WERI-Rb-1 (cell line): ENCODE measurements at regions not wholly inside any gene's neighbourhood (a gene's known extent, or its start where the extent isn't known, plus 50 kb on each side); places are given as distances from the start of the nearest gene placed in this dataset.

ENCODE experiments used
- DNase-seq: peaks from one replicate; pipeline ENCODE4 v3.0.0-alpha.2; 2020
- H3K27ac ChIP-seq: fragments of 250-450 bp; sonication (Bioruptor Pico); 2 replicates; pipeline ENCODE4 v1.5.1; 2020; ENCODE audit warnings: mild to moderate bottlenecking, moderate library complexity
- H3K27me3 ChIP-seq: fragments of 250-450 bp; sonication (Bioruptor Pico); 2 replicates; pipeline ENCODE4 v1.5.1; 2021; ENCODE audit warnings: mild to moderate bottlenecking, low read depth, moderate library complexity; ENCODE audit not compliant: insufficient read depth, severe bottlenecking
- H3K36me3 ChIP-seq: fragments of 250-450 bp; sonication (Bioruptor Pico); 2 replicates; pipeline ENCODE4 v1.5.1; 2020; ENCODE audit warnings: mild to moderate bottlenecking, moderate library complexity
- H3K4me3 ChIP-seq: 2 replicates; pipeline ENCODE4 v1.5.1; 2011; ENCODE audit warnings: low read depth, mild to moderate bottlenecking, control low read depth, low read length
- H3K9me3 ChIP-seq: fragments of 250-450 bp; sonication (Bioruptor Pico); 2 replicates; pipeline ENCODE4 v1.5.1; 2021; ENCODE audit warnings: mild to moderate bottlenecking, moderate library complexity; ENCODE audit not compliant: severe bottlenecking
- TF ChIP-seq, protein P1 (sequence below): IDR thresholded peaks from 2 replicates; pipeline ENCODE4 v1.5.1; 2011; ENCODE audit warnings: low read depth, mild to moderate bottlenecking, control low read depth, inconsistent platforms, low read length

- Histone ChIP-seq H3K4me3 (no peak overlapping the region), H3K36me3 (no peaks in the 10 kb centered on the region), H3K27ac (peak overlapping the region; percentile 23; the same call in 1 of the 2 replicates), H3K27me3 (no peaks in the 10 kb centered on the region), H3K9me3 (peaks cover 6% of the 10 kb centered on the region)
- TF ChIP-seq, protein P1, sequence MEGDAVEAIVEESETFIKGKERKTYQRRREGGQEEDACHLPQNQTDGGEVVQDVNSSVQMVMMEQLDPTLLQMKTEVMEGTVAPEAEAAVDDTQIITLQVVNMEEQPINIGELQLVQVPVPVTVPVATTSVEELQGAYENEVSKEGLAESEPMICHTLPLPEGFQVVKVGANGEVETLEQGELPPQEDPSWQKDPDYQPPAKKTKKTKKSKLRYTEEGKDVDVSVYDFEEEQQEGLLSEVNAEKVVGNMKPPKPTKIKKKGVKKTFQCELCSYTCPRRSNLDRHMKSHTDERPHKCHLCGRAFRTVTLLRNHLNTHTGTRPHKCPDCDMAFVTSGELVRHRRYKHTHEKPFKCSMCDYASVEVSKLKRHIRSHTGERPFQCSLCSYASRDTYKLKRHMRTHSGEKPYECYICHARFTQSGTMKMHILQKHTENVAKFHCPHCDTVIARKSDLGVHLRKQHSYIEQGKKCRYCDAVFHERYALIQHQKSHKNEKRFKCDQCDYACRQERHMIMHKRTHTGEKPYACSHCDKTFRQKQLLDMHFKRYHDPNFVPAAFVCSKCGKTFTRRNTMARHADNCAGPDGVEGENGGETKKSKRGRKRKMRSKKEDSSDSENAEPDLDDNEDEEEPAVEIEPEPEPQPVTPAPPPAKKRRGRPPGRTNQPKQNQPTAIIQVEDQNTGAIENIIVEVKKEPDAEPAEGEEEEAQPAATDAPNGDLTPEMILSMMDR, result peak; percentile 90
- peak; percentile 82 for DNase-seq
These were observed 105.4 kb upstream of the FER start for GRCh38 chr5:108642170-108642906.

DNA sequence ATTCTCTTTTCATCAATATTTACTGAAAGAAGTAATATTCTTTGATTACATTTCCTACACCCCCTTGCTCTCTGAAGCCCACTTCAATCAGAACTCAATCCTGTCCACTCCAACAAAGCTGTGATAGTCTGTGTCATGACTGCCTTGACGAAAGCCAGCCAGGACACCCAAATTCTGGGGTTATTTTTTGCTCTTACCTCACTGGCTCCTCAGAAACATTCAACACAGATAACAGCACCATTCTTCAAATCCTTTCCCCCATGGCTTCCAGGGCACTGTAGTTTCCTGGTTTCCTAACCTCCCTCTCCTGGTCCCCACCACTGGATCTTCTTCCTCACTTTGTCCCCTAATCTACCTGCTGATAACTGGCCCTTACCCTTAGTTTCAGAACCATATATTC, 106.1 kb upstream of the FER start:
- DNase-seq, result no peak
- H3K27me3 ChIP-seq, result no peaks in the 10 kb centered on the region
- H3K9me3 ChIP-seq, result no peaks in the 10 kb centered on the region
- no peaks in the 10 kb centered on the region for H3K36me3 ChIP-seq
- no peak overlapping the region for H3K27ac ChIP-seq
- TF ChIP-seq, protein P1, result no peak
- H3K4me3 ChIP-seq, result no peak overlapping the region

DNA sequence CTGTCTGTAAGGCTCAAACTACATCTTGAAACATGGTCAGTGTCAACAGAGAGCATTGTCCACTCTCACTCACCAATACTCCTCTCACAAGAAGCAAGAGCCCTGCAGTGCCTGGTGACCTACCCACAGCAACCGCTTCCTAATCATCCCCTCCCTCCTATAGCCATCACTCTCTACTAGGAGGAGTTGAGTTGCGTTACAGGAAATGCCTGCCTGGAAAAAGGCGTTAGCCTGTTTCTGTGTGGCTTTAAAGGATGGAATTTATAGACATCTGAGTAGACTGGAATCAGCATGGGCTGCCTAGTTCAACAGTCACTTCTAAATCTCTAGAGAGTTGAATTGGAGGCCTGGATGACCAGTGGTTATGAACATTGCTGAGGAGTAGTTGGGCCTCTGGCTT, 108.3 kb upstream of the FER start:
- H3K36me3 ChIP-seq, result no peaks in the 10 kb centered on the region
- TF ChIP-seq, protein P1, result no peak
- no peaks in the 10 kb centered on the region for H3K27me3 ChIP-seq
- no peak overlapping the region for H3K4me3 ChIP-seq
- no peaks in the 10 kb centered on the region for H3K9me3 ChIP-seq
- no peak overlapping the region for H3K27ac ChIP-seq
- no peak for DNase-seq

- no peak for DNase-seq
- Histone ChIP-seq H3K4me3 (no peak overlapping the region), H3K36me3 (no peaks in the 10 kb centered on the region), H3K27me3 (no peaks in the 10 kb centered on the region), H3K9me3 (no peaks in the 10 kb centered on the region), H3K27ac (no peak overlapping the region)
- TF ChIP-seq, protein P1, result no peak
These were observed 109.7 kb upstream of the FER start for GRCh38 chr5:108638021-108638420.

DNA sequence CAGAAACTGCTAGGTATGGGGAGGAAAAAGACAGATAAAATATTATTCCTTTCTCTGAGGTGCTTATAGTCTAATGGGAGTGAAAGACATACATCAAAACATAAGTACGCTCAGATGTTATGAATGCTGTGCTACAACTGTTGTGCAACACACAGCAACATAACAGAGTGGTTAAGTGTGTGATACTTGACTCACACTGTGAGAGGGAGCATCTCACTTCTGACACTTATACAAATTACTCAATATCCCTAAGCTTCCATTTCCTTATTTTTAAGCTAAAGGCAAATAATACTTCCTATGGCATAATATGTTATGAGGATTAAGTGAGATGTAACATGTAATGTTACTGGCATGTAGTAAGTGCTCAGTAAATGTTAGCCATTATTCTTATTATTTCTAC, 110.6 kb upstream of the FER start:
- no peak overlapping the region for H3K4me3 ChIP-seq
- no peak overlapping the region for H3K27ac ChIP-seq
- TF ChIP-seq, protein P1, result no peak
- no peaks in the 10 kb centered on the region for H3K9me3 ChIP-seq
- no peaks in the 10 kb centered on the region for H3K36me3 ChIP-seq
- no peak for DNase-seq
- no peaks in the 10 kb centered on the region for H3K27me3 ChIP-seq
